ENCODE measurements at regions not wholly inside any gene's neighbourhood (a gene's known extent, or its start where the extent isn't known, plus 50 kb on each side); places are given as distances from the start of the nearest gene placed in this dataset.
A peak's percentile ranks its signal among the peaks of the same experiment; 100 is the strongest.

- ATAC-seq (ENCODE audit: insufficient read depth, low FRiP score) = no peak
- no peaks in the 10 kb centered on the region for H3K27me3 ChIP-seq (ENCODE audit: control insufficient read depth in 3 of 3, insufficient read depth in 3 of 3, low read length in 2 of 3)
- H3K4me1 ChIP-seq (ENCODE audit: control insufficient read depth in 5 of 5, insufficient read depth in 5 of 5, low read length in 5 of 5) = peaks cover 0 to 3% (median 0%) of the 10 kb centered on the region in 5 donors
- H3K4me3 ChIP-seq = no peak overlapping the region
- H3K9me3 ChIP-seq (ENCODE audit: control insufficient read depth in 4 of 4, insufficient read depth in 3 of 4, low read length in 3 of 4) = peaks cover 0 to 10% (median under 1%) of the 10 kb centered on the region in 4 donors
- H3K9ac ChIP-seq (ENCODE audit: insufficient read depth in 1 of 2, low read length in 2 of 2) = no peak overlapping the region
- DNase-seq = no peak
- TF ChIP-seq CTCF (IDR thresholded peaks at IDR 0.05; ENCODE audit: control extremely low read depth, extremely low read depth) = no peak
- H3K27ac ChIP-seq (ENCODE audit: low read depth in 1 of 2, low read length in 1 of 2) = no peak overlapping the region
- no peaks in the 10 kb centered on the region for H3K36me3 ChIP-seq (ENCODE audit: control insufficient read depth in 4 of 4, insufficient read depth in 4 of 4, low read length in 4 of 4)
These were observed 584.7 kb upstream of the SETBP1 start for GRCh38 chr18:44096016-44096415.

GRCh38 chr18:44098551-44099098 is 582.1 kb upstream of the SETBP1 start:
- Histone ChIP-seq H3K36me3 (ENCODE audit: control insufficient read depth in 4 of 4, insufficient read depth in 4 of 4, low read length in 4 of 4) (no peaks in the 10 kb centered on the region), H3K27ac (ENCODE audit: low read depth in 1 of 2, low read length in 1 of 2) (no peak overlapping the region), H3K27me3 (ENCODE audit: control insufficient read depth in 3 of 3, insufficient read depth in 3 of 3, low read length in 2 of 3) (no peaks in the 10 kb centered on the region), H3K4me1 (ENCODE audit: control insufficient read depth in 5 of 5, insufficient read depth in 5 of 5, low read length in 5 of 5) (no peaks in the 10 kb centered on the region), H3K9ac (ENCODE audit: insufficient read depth in 1 of 2, low read length in 2 of 2) (no peak overlapping the region), H3K9me3 (ENCODE audit: control insufficient read depth in 4 of 4, insufficient read depth in 3 of 4, low read length in 3 of 4) (peaks cover 0 to 10% (median under 1%) of the 10 kb centered on the region in 4 donors), H3K4me3 (no peak overlapping the region)
- 85 to 86% methylated on average over 4 of the region's 4 CpGs for WGBS, 2 donors
- ATAC-seq (ENCODE audit: insufficient read depth, low FRiP score) (peak; percentile 34), DNase-seq (no peak)
- no peak for TF ChIP-seq CTCF (IDR thresholded peaks at IDR 0.05; ENCODE audit: control extremely low read depth, extremely low read depth)

DNA sequence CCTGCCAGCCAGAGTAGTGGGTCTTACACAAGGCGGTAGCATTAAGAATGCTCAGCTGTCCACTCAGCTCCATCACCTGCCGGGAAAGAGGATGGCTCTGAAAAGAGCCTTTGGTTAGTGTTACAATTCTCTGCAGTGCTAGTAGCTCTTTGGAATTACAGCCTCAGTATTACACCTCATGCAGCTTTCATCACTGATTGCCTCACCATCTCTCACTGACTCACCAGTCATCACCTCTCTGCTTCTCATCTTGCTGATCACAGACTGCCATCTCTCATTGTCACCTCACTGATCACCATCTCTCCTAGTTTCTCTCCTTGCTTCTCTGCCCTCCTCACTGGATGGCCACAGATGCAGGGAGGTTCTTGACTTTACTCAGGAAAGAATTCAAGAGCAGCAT is 573.5 kb upstream of the SETBP1 start:
- Histone ChIP-seq H3K9me3 (ENCODE audit: control insufficient read depth in 4 of 4, insufficient read depth in 3 of 4, low read length in 3 of 4) (no peaks in the 10 kb centered on the region), H3K4me1 (ENCODE audit: control insufficient read depth in 5 of 5, insufficient read depth in 5 of 5, low read length in 5 of 5) (no peaks in the 10 kb centered on the region), H3K27ac (ENCODE audit: low read depth in 1 of 2, low read length in 1 of 2) (no peak overlapping the region), H3K36me3 (ENCODE audit: control insufficient read depth in 4 of 4, insufficient read depth in 4 of 4, low read length in 4 of 4) (no peaks in the 10 kb centered on the region), H3K4me3 (no peak overlapping the region), H3K9ac (ENCODE audit: insufficient read depth in 1 of 2, low read length in 2 of 2) (no peak overlapping the region), H3K27me3 (ENCODE audit: control insufficient read depth in 3 of 3, insufficient read depth in 3 of 3, low read length in 2 of 3) (no peaks in the 10 kb centered on the region)
- WGBS, 2 donors = 96 to 100% methylated on average over 2 of the region's 2 CpGs
- DNase-seq (no peak), ATAC-seq (ENCODE audit: insufficient read depth, low FRiP score) (no peak)
- no peak for TF ChIP-seq CTCF (IDR thresholded peaks at IDR 0.05; ENCODE audit: control extremely low read depth, extremely low read depth)

DNA sequence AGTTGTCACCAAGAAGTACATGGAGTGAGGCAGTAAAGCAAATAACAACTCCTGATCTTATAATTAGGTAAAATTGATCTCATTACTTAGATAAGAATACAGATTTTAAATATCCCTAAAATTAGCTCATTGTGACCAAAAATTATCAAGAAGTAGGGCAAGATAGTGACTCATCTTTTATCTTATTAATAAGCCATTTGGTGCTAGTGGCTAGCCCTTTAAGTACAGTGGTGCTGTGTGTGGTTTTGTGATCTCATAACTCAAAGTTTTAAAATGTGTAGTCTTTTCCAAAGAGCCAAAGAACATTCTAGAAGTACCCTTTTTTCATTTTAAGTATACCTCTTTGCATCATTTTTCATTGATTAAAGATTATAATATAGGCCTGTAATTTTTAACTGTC is 569.4 kb upstream of the SETBP1 start:
- no peak for ATAC-seq (ENCODE audit: insufficient read depth, low FRiP score)

More for the DNA sequence above, 569.4 kb upstream of the SETBP1 start:
- Histone ChIP-seq H3K4me3 (no peak overlapping the region), H3K4me1 (ENCODE audit: control insufficient read depth in 5 of 5, insufficient read depth in 5 of 5, low read length in 5 of 5) (no peaks in the 10 kb centered on the region), H3K36me3 (ENCODE audit: control insufficient read depth in 4 of 4, insufficient read depth in 4 of 4, low read length in 4 of 4) (no peaks in the 10 kb centered on the region), H3K27me3 (ENCODE audit: control insufficient read depth in 3 of 3, insufficient read depth in 3 of 3, low read length in 2 of 3) (no peaks in the 10 kb centered on the region), H3K9ac (ENCODE audit: insufficient read depth in 1 of 2, low read length in 2 of 2) (no peak overlapping the region), H3K9me3 (ENCODE audit: control insufficient read depth in 4 of 4, insufficient read depth in 3 of 4, low read length in 3 of 4) (no peaks in the 10 kb centered on the region), H3K27ac (ENCODE audit: low read depth in 1 of 2, low read length in 1 of 2) (no peak overlapping the region)
- no peak for DNase-seq
- no peak for TF ChIP-seq CTCF (IDR thresholded peaks at IDR 0.05; ENCODE audit: control extremely low read depth, extremely low read depth)

Measured in lung (tissue), 11 donors.